Lower lobe of right lung (tissue), 2 donors: ENCODE measurements at regions not wholly inside any gene's neighbourhood (a gene's known extent, or its start where the extent isn't known, plus 50 kb on each side); places are given as distances from the start of the nearest gene placed in this dataset.

ENCODE experiments used
- ATAC-seq, 2 donors: fragments of 200-7000 bp; cut with Tn5 transposase; one replicate each; pipeline ENCODE4 v1.9.1; 2020 to 2022; ENCODE audit warnings: mild to moderate bottlenecking in 2 of 2, moderate library complexity in 2 of 2
- DNase-seq: peaks from one replicate; pipeline ENCODE4 v3.0.0-alpha.2; 2020
- H3K27ac ChIP-seq: fragments of 200-600 bp; one replicate; pipeline ENCODE4 v1.8.0; 2022
- H3K27me3 ChIP-seq: fragments of 200-600 bp; one replicate; pipeline ENCODE4 v1.8.0; 2022; ENCODE audit warnings: low read depth
- H3K36me3 ChIP-seq: fragments of 200-600 bp; one replicate; pipeline ENCODE4 v1.8.0; 2022; ENCODE audit warnings: mild to moderate bottlenecking
- H3K4me1 ChIP-seq: fragments of 200-600 bp; one replicate; pipeline ENCODE4 v1.8.0; 2022
- H3K4me3 ChIP-seq: fragments of 200-600 bp; one replicate; pipeline ENCODE4 v1.8.0; 2022; ENCODE audit warnings: mild to moderate bottlenecking
- H3K9me3 ChIP-seq: fragments of 200-600 bp; one replicate; pipeline ENCODE4 v1.8.0; 2022
- intact Hi-C: fragments of 100-400 bp; cut with DNase I; formaldehyde crosslinking; loops from one replicate; pipeline ENCODE4 v1.11.0; 2022
- TF ChIP-seq, protein P1 (sequence below): fragments of 200-600 bp; IDR thresholded peaks from one replicate; pipeline ENCODE4 v1.8.0; 2022; ENCODE audit warnings: antibody characterized with exemption, mild to moderate bottlenecking
- donor health status: DM: no; HTN: yes; CAD: no; lungs with severe emphysema.

GRCh38 chr15:62240121-62241096 lies 75.3 kb upstream of the C2CD4B start:
- Histone ChIP-seq H3K27ac (no peak overlapping the region), H3K36me3 (no peaks in the 10 kb centered on the region), H3K4me1 (no peaks in the 10 kb centered on the region), H3K27me3 (no peaks in the 10 kb centered on the region), H3K4me3 (no peak overlapping the region), H3K9me3 (no peaks in the 10 kb centered on the region)
- ATAC-seq: no peak
- no peak for DNase-seq
- intact Hi-C loops: no loop called here
- TF ChIP-seq, protein P1, sequence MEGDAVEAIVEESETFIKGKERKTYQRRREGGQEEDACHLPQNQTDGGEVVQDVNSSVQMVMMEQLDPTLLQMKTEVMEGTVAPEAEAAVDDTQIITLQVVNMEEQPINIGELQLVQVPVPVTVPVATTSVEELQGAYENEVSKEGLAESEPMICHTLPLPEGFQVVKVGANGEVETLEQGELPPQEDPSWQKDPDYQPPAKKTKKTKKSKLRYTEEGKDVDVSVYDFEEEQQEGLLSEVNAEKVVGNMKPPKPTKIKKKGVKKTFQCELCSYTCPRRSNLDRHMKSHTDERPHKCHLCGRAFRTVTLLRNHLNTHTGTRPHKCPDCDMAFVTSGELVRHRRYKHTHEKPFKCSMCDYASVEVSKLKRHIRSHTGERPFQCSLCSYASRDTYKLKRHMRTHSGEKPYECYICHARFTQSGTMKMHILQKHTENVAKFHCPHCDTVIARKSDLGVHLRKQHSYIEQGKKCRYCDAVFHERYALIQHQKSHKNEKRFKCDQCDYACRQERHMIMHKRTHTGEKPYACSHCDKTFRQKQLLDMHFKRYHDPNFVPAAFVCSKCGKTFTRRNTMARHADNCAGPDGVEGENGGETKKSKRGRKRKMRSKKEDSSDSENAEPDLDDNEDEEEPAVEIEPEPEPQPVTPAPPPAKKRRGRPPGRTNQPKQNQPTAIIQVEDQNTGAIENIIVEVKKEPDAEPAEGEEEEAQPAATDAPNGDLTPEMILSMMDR: no peak

GRCh38 chr15:62241135-62241770 lies 76.2 kb upstream of the C2CD4B start:
- Histone ChIP-seq H3K27ac (no peak overlapping the region), H3K36me3 (no peaks in the 10 kb centered on the region), H3K4me1 (no peaks in the 10 kb centered on the region), H3K4me3 (no peak overlapping the region), H3K27me3 (no peaks in the 10 kb centered on the region), H3K9me3 (no peaks in the 10 kb centered on the region)
- TF ChIP-seq, protein P1: no peak
- ATAC-seq (no peak), DNase-seq (no peak)
- intact Hi-C loops: no loop called here

GRCh38 chr15:62242999-62243398 lies 77.9 kb upstream of the C2CD4B start:
- TF ChIP-seq, protein P1: no peak
- intact Hi-C loops: no loop called here

DNA sequence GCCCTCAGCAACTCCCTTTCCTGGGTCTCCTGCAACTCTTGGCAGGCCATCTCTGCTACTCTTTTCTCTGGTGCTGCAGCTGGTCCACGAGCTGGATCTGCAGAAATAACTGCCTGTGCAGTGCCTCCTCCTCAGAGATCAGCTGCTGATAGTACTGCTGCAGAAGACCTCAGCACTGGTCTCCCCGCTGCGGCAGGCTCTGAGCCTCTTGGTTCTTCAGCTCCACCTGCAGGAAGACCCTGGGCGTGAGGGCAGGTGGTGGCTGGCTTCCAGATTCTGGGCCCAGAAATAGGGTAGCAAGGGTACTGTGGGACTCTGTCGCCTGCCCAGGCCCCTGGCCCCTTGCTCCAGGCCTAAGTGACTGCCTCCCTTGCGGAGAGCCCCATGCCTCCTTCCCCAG lies 79.7 kb upstream of the C2CD4B start:
- no peak overlapping the region for H3K27ac ChIP-seq
- no peaks in the 10 kb centered on the region for H3K4me1 ChIP-seq
- no peak overlapping the region for H3K4me3 ChIP-seq
- ATAC-seq: no peak
- no peaks in the 10 kb centered on the region for H3K9me3 ChIP-seq
- TF ChIP-seq, protein P1: no peak
- H3K36me3 ChIP-seq: no peaks in the 10 kb centered on the region
- no peak for DNase-seq
- intact Hi-C loops: no loop called here
- H3K27me3 ChIP-seq: no peaks in the 10 kb centered on the region

More at GRCh38 chr15:62242999-62243398, 77.9 kb upstream of the C2CD4B start:
- DNase-seq (no peak), ATAC-seq (no peak)
- Histone ChIP-seq H3K27ac (no peak overlapping the region), H3K4me3 (no peak overlapping the region), H3K9me3 (no peaks in the 10 kb centered on the region), H3K27me3 (no peaks in the 10 kb centered on the region), H3K36me3 (no peaks in the 10 kb centered on the region), H3K4me1 (no peaks in the 10 kb centered on the region)

DNA sequence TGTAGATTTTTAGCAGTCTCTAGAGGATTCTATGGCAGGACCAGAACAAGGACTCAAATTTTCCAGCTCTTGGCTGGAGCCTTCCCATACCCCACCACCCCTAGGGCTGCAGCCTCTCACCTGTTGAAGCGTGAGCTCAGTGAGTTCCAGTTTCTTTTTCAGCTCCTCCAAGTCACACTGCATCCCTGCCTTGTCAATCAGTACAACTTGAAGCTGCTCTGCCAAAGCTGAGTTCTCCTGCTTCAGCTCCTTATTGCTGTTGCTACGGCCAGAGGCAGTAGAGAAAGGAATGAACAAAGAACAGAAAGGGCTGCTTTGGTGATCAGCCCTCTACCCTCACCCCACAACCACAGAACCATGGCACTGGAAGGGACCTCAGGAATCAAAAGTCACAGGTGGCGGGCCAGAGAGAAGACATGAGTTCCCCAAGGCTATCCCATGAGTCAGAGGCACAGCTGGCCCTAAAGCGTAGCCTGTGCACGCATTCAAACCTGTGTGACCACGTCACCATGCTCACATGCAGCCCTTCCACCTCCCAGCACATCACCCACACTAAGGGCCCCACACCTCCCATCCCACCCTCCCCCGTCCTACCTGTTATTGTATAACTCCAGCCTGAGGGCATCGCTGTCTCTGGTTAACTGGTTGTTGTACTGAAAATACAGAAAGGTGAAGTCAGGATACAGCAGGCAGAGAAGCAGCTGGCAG lies 83.3 kb upstream of the C2CD4B start:
- Histone ChIP-seq H3K4me3 (no peak overlapping the region), H3K36me3 (no peaks in the 10 kb centered on the region), H3K9me3 (no peaks in the 10 kb centered on the region), H3K4me1 (no peaks in the 10 kb centered on the region), H3K27me3 (no peaks in the 10 kb centered on the region), H3K27ac (no peak overlapping the region)
- DNase-seq: no peak
- TF ChIP-seq, protein P1: no peak
- intact Hi-C loops: no loop called here
- no peak for ATAC-seq
